HEK293 (cell line): ENCODE measurements at regions not wholly inside any gene's neighbourhood (a gene's known extent, or its start where the extent isn't known, plus 50 kb on each side); places are given as distances from the start of the nearest gene placed in this dataset.

ENCODE experiments used
- CTCF ChIA-PET: fragments of 350-600 bp; formaldehyde crosslinking; extraction: SDS; loops from one replicate; lab custom pipeline; 2021; ENCODE audit warnings: antibody characterized with exemption; lab: Yijun Ruan, JAX
- POLR2A ChIA-PET: fragments of 300-600 bp; formaldehyde crosslinking; extraction: SDS; loops from one replicate; lab custom pipeline; 2020; ENCODE audit warnings: antibody characterized with exemption, inconsistent platforms; lab: Yijun Ruan, JAX
- H3K27ac ChIP-seq: fragments of 200-500 bp; sonication (Bioruptor generic); 2 replicates; pipeline ENCODE4 v1.5.1; 2014; ENCODE audit warnings: low read depth, low read length, control low read depth, inconsistent platforms; ENCODE audit errors: extremely low read depth
- H3K36me3 ChIP-seq, 2 experiments: fragments of 200-500 bp in 1 of 2; sonication (Bioruptor generic) in 1 of 2; 1 replicate in 1 of 2; 2 replicates in 1 of 2; pipeline ENCODE4 v1.5.1; 2014 to 2017; ENCODE audit warnings: inconsistent platforms in 2 of 2, low read length in 2 of 2; ENCODE audit not compliant: control insufficient read depth in 2 of 2, insufficient read depth in 1 of 2
- H3K4me1 ChIP-seq: fragments of 200-500 bp; sonication (Bioruptor generic); 2 replicates; pipeline ENCODE4 v1.5.1; 2014; ENCODE audit warnings: mild to moderate bottlenecking, low read length, inconsistent platforms; ENCODE audit not compliant: control insufficient read depth, insufficient read depth
- H3K4me3 ChIP-seq: 2 replicates; pipeline ENCODE4 v1.5.1; 2011; ENCODE audit warnings: low read depth, mild to moderate bottlenecking, control low read depth, low read length, moderate library complexity
- H3K9me3 ChIP-seq: fragments of 200-500 bp; sonication (Bioruptor generic); 2 replicates; pipeline ENCODE4 v1.5.1; 2014; ENCODE audit warnings: low read depth, low read length, inconsistent platforms; ENCODE audit not compliant: control insufficient read depth, insufficient read depth
- HOXD13 ChIP-seq: sonication (generic); formaldehyde crosslinking; IDR thresholded peaks from 2 replicates; pipeline ENCODE4 v1.8.0; 2022; ENCODE audit warnings: missing genetic modification reagents, borderline replicate concordance
- MYNN ChIP-seq: fragments of 450-650 bp; formaldehyde crosslinking; IDR thresholded peaks from 2 replicates; pipeline ENCODE4 v1.5.1; 2016; ENCODE audit warnings: missing biosample characterization, missing genetic modification characterization, borderline replicate concordance
- PRDM1 ChIP-seq: fragments of 450-650 bp; formaldehyde crosslinking; IDR thresholded peaks from 2 replicates; pipeline ENCODE4; 2016; ENCODE audit warnings: missing biosample characterization, missing genetic modification characterization
- REPIN1 ChIP-seq: fragments of 450-650 bp; formaldehyde crosslinking; IDR thresholded peaks from 2 replicates; pipeline ENCODE4 v1.5.1; 2017; ENCODE audit warnings: missing biosample characterization, missing genetic modification characterization, low read depth
- SALL2 ChIP-seq: fragments of 450-650 bp; formaldehyde crosslinking; IDR thresholded peaks from 2 replicates; pipeline ENCODE4 v1.5.0; 2017; ENCODE audit warnings: missing biosample characterization, mild to moderate bottlenecking, missing genetic modification characterization, borderline replicate concordance
- WT1 ChIP-seq: fragments of 450-650 bp; formaldehyde crosslinking; IDR thresholded peaks from 2 replicates; pipeline ENCODE4 v1.5.1; 2016; ENCODE audit warnings: missing biosample characterization, missing genetic modification characterization
- YY1 ChIP-seq: fragments of 450-650 bp; formaldehyde crosslinking; IDR thresholded peaks from 2 replicates; pipeline ENCODE4 v1.5.1; 2018; ENCODE audit warnings: missing biosample characterization, missing genetic modification characterization
- ZBTB17 ChIP-seq: fragments of 450-650 bp; formaldehyde crosslinking; IDR thresholded peaks from 2 replicates; pipeline ENCODE4 v1.5.1; 2016; ENCODE audit warnings: missing biosample characterization, missing genetic modification characterization
- ZIC2 ChIP-seq: fragments of 450-650 bp; formaldehyde crosslinking; IDR thresholded peaks from 2 replicates; pipeline ENCODE4 v1.5.1; 2016; ENCODE audit warnings: missing biosample characterization, missing genetic modification characterization
- ZNF184 ChIP-seq: fragments of 450-650 bp; IDR thresholded peaks from 2 replicates; pipeline ENCODE4 v1.5.1; 2018; ENCODE audit warnings: missing biosample characterization, mild to moderate bottlenecking, missing genetic modification characterization
- ZNF394 ChIP-seq: fragments of 450-650 bp; formaldehyde crosslinking; IDR thresholded peaks from 2 replicates; pipeline ENCODE4 v1.5.1; 2016; ENCODE audit warnings: missing biosample characterization, missing genetic modification characterization, mild to moderate bottlenecking, moderate library complexity, borderline replicate concordance
- ZNF404 ChIP-seq: fragments of 450-650 bp; formaldehyde crosslinking; IDR thresholded peaks from 2 replicates; pipeline ENCODE4 v1.5.1; 2017; ENCODE audit warnings: missing biosample characterization, missing genetic modification characterization
- ZNF549 ChIP-seq: fragments of 450-650 bp; IDR thresholded peaks from 2 replicates; pipeline ENCODE4 v1.5.1; 2018; ENCODE audit warnings: missing biosample characterization, missing genetic modification characterization, mild to moderate bottlenecking, inconsistent platforms, moderate library complexity
- ZNF624 ChIP-seq: fragments of 450-650 bp; formaldehyde crosslinking; IDR thresholded peaks from 2 replicates; pipeline ENCODE4 v1.5.1; 2017; ENCODE audit warnings: missing biosample characterization, missing genetic modification characterization
- ZNF791 ChIP-seq: fragments of 450-650 bp; formaldehyde crosslinking; IDR thresholded peaks from 2 replicates; pipeline ENCODE4 v1.5.1; 2016; ENCODE audit warnings: missing biosample characterization, missing genetic modification characterization
- ZNF830 ChIP-seq: fragments of 450-650 bp; IDR thresholded peaks from 2 replicates; pipeline ENCODE4 v1.5.0; 2018; ENCODE audit warnings: missing biosample characterization, missing genetic modification characterization, low read depth, mild to moderate bottlenecking, moderate library complexity
- TF ChIP-seq, protein P1 (sequence below): fragments of 450-650 bp; formaldehyde crosslinking; IDR thresholded peaks from 2 replicates; pipeline ENCODE4 v1.5.1; 2016; ENCODE audit warnings: missing biosample characterization, missing genetic modification characterization
- TF ChIP-seq, protein P2 (sequence below): fragments of 450-650 bp; formaldehyde crosslinking; IDR thresholded peaks from 2 replicates; pipeline ENCODE4 v1.5.0; 2017; ENCODE audit warnings: missing biosample characterization, missing genetic modification characterization, borderline replicate concordance
- TF ChIP-seq, protein P3 (sequence below): fragments of 450-650 bp; formaldehyde crosslinking; IDR thresholded peaks from 2 replicates; pipeline ENCODE4 v1.5.1; 2016; ENCODE audit warnings: missing biosample characterization, missing genetic modification characterization
- TF ChIP-seq, protein P4 (sequence below): fragments of 450-650 bp; formaldehyde crosslinking; IDR thresholded peaks from 2 replicates; pipeline ENCODE4 v1.5.1; 2016; ENCODE audit warnings: missing biosample characterization, missing genetic modification characterization, low read depth
- TF ChIP-seq, protein P5 (sequence below): fragments of 450-650 bp; formaldehyde crosslinking; IDR thresholded peaks from 2 replicates; pipeline ENCODE4 v1.5.1; 2016; ENCODE audit warnings: missing biosample characterization, missing genetic modification characterization
- TF ChIP-seq, protein P6 (sequence below): fragments of 450-650 bp; formaldehyde crosslinking; IDR thresholded peaks from 2 replicates; pipeline ENCODE4 v1.5.1; 2016; ENCODE audit warnings: missing biosample characterization, missing genetic modification characterization, low read depth

DNA sequence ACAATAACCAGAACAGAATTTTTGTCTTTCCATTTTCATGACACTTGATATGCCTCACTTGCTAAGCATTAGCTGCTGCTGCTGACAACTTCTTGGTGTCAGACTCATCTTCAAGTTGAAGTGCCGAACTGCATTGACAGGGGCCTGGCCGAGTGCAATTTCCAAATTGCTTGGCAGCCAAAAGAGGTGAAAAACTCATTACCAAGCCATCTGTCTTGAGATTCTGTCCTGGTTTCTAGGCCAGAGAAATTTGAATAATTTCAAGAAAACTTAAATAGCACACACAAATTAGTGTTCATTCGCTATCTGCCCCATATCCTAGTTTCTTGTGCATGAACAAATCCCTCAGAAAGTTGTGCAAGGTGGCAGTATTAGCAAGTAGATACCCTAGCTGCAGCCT lies 165.3 kb upstream of the RASSF8 start:
- TF ChIP-seq ZNF830 (tag by site-specific recombination) (no peak), ZNF791 (tag by site-specific recombination) (no peak), REPIN1 (tag by site-specific recombination) (no peak), MYNN (tag by site-specific recombination) (no peak), YY1 (no peak), HOXD13 (CRISPR knock-in tag) (no peak), ZIC2 (tag by site-specific recombination) (no peak), ZBTB17 (tag by site-specific recombination) (no peak), SALL2 (no peak), WT1 (tag by site-specific recombination) (no peak)
- ChIA-PET CTCF (no interaction called here), POLR2A (no interaction called here)
- no peak overlapping the region for H3K27ac ChIP-seq
- H3K4me3 ChIP-seq: no peak overlapping the region
- H3K9me3 ChIP-seq: no peaks in the 10 kb centered on the region
- no peaks in the 10 kb centered on the region for H3K4me1 ChIP-seq
- H3K36me3 ChIP-seq: no peaks in the 10 kb centered on the region

DNA sequence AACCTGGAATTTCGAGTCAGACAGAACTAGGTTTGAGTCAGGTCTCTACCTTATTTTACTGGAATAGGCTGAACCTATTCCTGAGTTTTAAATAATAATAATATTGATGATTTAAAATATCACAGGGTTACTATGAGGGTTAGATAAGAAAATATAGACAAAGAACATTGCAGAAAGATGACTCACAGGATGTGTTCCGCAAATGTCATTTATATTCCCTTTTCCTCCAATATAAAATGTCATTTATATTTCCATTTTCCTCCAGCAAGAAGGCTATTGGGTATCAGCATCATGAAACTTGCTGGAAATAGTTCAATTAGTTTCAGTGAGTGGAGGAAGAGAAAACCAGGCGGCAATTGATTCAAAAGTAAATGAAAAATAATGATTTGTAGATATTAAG lies 163.9 kb upstream of the RASSF8 start:
- Histone ChIP-seq H3K4me1 (no peaks in the 10 kb centered on the region), H3K27ac (no peak overlapping the region), H3K36me3 (no peaks in the 10 kb centered on the region), H3K4me3 (no peak overlapping the region), H3K9me3 (no peaks in the 10 kb centered on the region)
- ChIA-PET POLR2A (no interaction called here), CTCF (no interaction called here)
- TF ChIP-seq ZNF549 (tag by site-specific recombination): no peak
- no peak for TF ChIP-seq ZNF404 (tag by site-specific recombination)
- TF ChIP-seq, protein P1, sequence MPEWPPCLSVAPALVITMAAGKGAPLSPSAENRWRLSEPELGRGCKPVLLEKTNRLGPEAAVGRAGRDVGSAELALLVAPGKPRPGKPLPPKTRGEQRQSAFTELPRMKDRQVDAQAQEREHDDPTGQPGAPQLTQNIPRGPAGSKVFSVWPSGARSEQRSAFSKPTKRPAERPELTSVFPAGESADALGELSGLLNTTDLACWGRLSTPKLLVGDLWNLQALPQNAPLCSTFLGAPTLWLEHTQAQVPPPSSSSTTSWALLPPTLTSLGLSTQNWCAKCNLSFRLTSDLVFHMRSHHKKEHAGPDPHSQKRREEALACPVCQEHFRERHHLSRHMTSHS: no peak

DNA sequence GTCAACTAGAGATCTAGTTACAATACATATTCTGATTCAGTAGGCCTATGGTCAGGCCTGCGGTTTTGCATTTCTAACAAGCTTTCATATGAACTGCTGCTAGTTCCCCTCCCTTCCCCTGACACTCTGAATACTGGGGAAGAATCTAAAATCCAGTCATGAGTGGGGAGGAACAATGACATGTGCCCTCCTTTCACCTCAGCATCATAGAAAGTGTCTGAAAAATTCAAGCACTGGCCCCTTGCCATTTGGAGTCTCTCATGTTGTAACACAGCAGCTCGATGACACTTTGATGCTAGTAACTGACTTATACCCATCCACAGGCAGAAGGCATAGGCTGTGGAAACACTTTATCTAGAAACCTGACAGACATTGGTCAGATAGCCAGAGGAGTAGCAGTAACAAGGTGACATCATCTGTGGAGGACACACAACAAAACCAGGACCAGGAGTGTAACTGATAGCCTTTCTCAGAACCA lies 161.9 kb upstream of the RASSF8 start:
- no peak overlapping the region for H3K27ac ChIP-seq
- CTCF ChIA-PET: no interaction called here
- POLR2A ChIA-PET: no interaction called here
- TF ChIP-seq, protein P2, sequence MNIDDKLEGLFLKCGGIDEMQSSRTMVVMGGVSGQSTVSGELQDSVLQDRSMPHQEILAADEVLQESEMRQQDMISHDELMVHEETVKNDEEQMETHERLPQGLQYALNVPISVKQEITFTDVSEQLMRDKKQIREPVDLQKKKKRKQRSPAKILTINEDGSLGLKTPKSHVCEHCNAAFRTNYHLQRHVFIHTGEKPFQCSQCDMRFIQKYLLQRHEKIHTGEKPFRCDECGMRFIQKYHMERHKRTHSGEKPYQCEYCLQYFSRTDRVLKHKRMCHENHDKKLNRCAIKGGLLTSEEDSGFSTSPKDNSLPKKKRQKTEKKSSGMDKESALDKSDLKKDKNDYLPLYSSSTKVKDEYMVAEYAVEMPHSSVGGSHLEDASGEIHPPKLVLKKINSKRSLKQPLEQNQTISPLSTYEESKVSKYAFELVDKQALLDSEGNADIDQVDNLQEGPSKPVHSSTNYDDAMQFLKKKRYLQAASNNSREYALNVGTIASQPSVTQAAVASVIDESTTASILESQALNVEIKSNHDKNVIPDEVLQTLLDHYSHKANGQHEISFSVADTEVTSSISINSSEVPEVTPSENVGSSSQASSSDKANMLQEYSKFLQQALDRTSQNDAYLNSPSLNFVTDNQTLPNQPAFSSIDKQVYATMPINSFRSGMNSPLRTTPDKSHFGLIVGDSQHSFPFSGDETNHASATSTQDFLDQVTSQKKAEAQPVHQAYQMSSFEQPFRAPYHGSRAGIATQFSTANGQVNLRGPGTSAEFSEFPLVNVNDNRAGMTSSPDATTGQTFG (tag by site-specific recombination): no peak
- TF ChIP-seq ZNF394 (tag by site-specific recombination) (peak; percentile 74; the same call in 1 of the 2 replicates), ZNF624 (tag by site-specific recombination) (no peak), ZNF184 (tag by site-specific recombination) (no peak), ZNF549 (tag by site-specific recombination) (no peak), PRDM1 (tag by site-specific recombination) (no peak)
- TF ChIP-seq, protein P3, sequence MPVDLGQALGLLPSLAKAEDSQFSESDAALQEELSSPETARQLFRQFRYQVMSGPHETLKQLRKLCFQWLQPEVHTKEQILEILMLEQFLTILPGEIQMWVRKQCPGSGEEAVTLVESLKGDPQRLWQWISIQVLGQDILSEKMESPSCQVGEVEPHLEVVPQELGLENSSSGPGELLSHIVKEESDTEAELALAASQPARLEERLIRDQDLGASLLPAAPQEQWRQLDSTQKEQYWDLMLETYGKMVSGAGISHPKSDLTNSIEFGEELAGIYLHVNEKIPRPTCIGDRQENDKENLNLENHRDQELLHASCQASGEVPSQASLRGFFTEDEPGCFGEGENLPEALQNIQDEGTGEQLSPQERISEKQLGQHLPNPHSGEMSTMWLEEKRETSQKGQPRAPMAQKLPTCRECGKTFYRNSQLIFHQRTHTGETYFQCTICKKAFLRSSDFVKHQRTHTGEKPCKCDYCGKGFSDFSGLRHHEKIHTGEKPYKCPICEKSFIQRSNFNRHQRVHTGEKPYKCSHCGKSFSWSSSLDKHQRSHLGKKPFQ (tag by site-specific recombination): no peak
- TF ChIP-seq, protein P4, sequence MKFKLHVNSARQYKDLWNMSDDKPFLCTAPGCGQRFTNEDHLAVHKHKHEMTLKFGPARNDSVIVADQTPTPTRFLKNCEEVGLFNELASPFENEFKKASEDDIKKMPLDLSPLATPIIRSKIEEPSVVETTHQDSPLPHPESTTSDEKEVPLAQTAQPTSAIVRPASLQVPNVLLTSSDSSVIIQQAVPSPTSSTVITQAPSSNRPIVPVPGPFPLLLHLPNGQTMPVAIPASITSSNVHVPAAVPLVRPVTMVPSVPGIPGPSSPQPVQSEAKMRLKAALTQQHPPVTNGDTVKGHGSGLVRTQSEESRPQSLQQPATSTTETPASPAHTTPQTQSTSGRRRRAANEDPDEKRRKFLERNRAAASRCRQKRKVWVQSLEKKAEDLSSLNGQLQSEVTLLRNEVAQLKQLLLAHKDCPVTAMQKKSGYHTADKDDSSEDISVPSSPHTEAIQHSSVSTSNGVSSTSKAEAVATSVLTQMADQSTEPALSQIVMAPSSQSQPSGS (tag by site-specific recombination): peak; percentile 70; the same call in 1 of the 2 replicates
- TF ChIP-seq, protein P5, sequence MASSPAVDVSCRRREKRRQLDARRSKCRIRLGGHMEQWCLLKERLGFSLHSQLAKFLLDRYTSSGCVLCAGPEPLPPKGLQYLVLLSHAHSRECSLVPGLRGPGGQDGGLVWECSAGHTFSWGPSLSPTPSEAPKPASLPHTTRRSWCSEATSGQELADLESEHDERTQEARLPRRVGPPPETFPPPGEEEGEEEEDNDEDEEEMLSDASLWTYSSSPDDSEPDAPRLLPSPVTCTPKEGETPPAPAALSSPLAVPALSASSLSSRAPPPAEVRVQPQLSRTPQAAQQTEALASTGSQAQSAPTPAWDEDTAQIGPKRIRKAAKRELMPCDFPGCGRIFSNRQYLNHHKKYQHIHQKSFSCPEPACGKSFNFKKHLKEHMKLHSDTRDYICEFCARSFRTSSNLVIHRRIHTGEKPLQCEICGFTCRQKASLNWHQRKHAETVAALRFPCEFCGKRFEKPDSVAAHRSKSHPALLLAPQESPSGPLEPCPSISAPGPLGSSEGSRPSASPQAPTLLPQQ (tag by site-specific recombination): peak; percentile 59; the same call in 1 of the 2 replicates
- TF ChIP-seq, protein P6, sequence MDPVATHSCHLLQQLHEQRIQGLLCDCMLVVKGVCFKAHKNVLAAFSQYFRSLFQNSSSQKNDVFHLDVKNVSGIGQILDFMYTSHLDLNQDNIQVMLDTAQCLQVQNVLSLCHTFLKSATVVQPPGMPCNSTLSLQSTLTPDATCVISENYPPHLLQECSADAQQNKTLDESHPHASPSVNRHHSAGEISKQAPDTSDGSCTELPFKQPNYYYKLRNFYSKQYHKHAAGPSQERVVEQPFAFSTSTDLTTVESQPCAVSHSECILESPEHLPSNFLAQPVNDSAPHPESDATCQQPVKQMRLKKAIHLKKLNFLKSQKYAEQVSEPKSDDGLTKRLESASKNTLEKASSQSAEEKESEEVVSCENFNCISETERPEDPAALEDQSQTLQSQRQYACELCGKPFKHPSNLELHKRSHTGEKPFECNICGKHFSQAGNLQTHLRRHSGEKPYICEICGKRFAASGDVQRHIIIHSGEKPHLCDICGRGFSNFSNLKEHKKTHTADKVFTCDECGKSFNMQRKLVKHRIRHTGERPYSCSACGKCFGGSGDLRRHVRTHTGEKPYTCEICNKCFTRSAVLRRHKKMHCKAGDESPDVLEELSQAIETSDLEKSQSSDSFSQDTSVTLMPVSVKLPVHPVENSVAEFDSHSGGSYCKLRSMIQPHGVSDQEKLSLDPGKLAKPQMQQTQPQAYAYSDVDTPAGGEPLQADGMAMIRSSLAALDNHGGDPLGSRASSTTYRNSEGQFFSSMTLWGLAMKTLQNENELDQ (tag by site-specific recombination): no peak

More for the DNA sequence above, 161.9 kb upstream of the RASSF8 start:
- no peak overlapping the region for H3K4me3 ChIP-seq
- no peaks in the 10 kb centered on the region for H3K36me3 ChIP-seq
- peaks cover under 1% of the 10 kb centered on the region; the same call in 1 of the 2 replicates for H3K4me1 ChIP-seq
- H3K9me3 ChIP-seq: no peaks in the 10 kb centered on the region
